GM12892 (cell line): ENCODE measurements at regions not wholly inside any gene's neighbourhood (a gene's known extent, or its start where the extent isn't known, plus 50 kb on each side); places are given as distances from the start of the nearest gene placed in this dataset.

Experiments used
- POLR2A ChIP-seq: IDR thresholded peaks from 2 replicates; pipeline ENCODE4 v1.6.1; 2011; ENCODE audit warnings: low read depth, low read length, control low read depth
- POLR2AphosphoS5 ChIP-seq: IDR thresholded peaks from 2 replicates; pipeline ENCODE4 v1.6.1; 2011; ENCODE audit warnings: low read depth, low read length, control low read depth
- TAF1 ChIP-seq: IDR thresholded peaks from 2 replicates; pipeline ENCODE4 v1.6.1; 2011; ENCODE audit warnings: low read depth, mild to moderate bottlenecking, control low read depth, low read length, borderline replicate concordance

DNA sequence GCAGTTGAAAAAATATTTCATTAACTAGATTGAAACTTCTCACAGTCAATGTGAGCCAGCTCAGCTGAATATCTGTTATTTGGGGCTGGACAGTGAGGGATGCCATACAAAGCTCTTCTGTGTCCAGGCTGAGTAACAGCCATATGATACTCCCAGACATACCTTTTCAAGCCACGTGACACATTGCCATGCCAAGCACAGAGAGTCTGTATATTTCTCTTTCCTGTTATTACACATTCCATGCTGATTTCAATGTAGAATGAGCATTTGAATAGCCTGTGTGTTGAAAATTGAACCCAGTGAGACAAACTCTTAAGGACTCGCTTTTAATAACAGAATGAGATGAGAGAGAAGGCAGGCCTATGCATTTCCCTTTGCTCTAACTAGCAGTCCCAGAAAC lies 334.7 kb upstream of the RASGRP1 start:
- TF ChIP-seq TAF1 (no peak), POLR2AphosphoS5 (no peak), POLR2A (no peak)
